Skeletal muscle satellite cell (primary cell): ENCODE measurements at regions not wholly inside any gene's neighbourhood (a gene's known extent, or its start where the extent isn't known, plus 50 kb on each side); places are given as distances from the start of the nearest gene placed in this dataset.
"Not testable (repeated sequence)": the region's sequence is repeated elsewhere in the genome, so short reads cannot be mapped to it uniquely, and the experiment has no call there.

ENCODE experiments used
- H3K27me3 ChIP-seq: 2 replicates; pipeline ENCODE4 v1.7.0; 2013; ENCODE audit warnings: low read length; ENCODE audit not compliant: control insufficient read depth, insufficient read depth
- H3K36me3 ChIP-seq: 2 replicates; pipeline ENCODE4 v1.7.0; 2013; ENCODE audit warnings: mild to moderate bottlenecking, control low read depth, low read length; ENCODE audit not compliant: insufficient read depth
- H3K4me1 ChIP-seq: 2 replicates; pipeline ENCODE4 v1.7.0; 2013; ENCODE audit warnings: low read length; ENCODE audit not compliant: control insufficient read depth, insufficient read depth
- H3K4me2 ChIP-seq: 2 replicates; pipeline ENCODE4 v1.7.0; 2013; ENCODE audit warnings: mild to moderate bottlenecking, low read length
- H3K4me3 ChIP-seq: 2 replicates; pipeline ENCODE4 v1.7.0; 2013; ENCODE audit warnings: low read length
- H3K9ac ChIP-seq: 2 replicates; pipeline ENCODE4 v1.7.0; 2013; ENCODE audit warnings: mild to moderate bottlenecking, low read depth, low read length, moderate library complexity
- H3K9me3 ChIP-seq: replicated peaks from 2 replicates; pipeline ENCODE4 v1.7.0; 2013; ENCODE audit warnings: mild to moderate bottlenecking, control low read depth, low read length

GRCh38 chr5:34190466-34190865 is 147.5 kb upstream of the C1QTNF3 start:
- H3K36me3 ChIP-seq, H3K4me2 ChIP-seq, H3K4me3 ChIP-seq, H3K27me3 ChIP-seq, H3K9ac ChIP-seq, H3K4me1 ChIP-seq, H3K9me3 ChIP-seq: not testable (repeated sequence)

- H3K36me3 ChIP-seq, H3K9me3 ChIP-seq, H3K4me1 ChIP-seq, H3K4me3 ChIP-seq, H3K9ac ChIP-seq, H3K4me2 ChIP-seq, H3K27me3 ChIP-seq: not testable (repeated sequence)
Observed at GRCh38 chr5:34191279-34191744, 148.3 kb upstream of the C1QTNF3 start.

GRCh38 chr5:34192064-34192922 is 149.3 kb upstream of the C1QTNF3 start:
- H3K27me3 ChIP-seq, H3K36me3 ChIP-seq, H3K9ac ChIP-seq, H3K9me3 ChIP-seq, H3K4me1 ChIP-seq, H3K4me3 ChIP-seq, H3K4me2 ChIP-seq: not testable (repeated sequence)

- not testable (repeated sequence) for H3K4me1 ChIP-seq, H3K4me3 ChIP-seq, H3K27me3 ChIP-seq, H3K9me3 ChIP-seq, H3K4me2 ChIP-seq, H3K36me3 ChIP-seq, H3K9ac ChIP-seq
Observed at GRCh38 chr5:34192923-34193262, 149.9 kb upstream of the C1QTNF3 start.

- H3K4me2 ChIP-seq, H3K4me3 ChIP-seq, H3K9ac ChIP-seq, H3K36me3 ChIP-seq, H3K9me3 ChIP-seq, H3K4me1 ChIP-seq, H3K27me3 ChIP-seq: not testable (repeated sequence)
Observed at GRCh38 chr5:34193297-34193696, 150.3 kb upstream of the C1QTNF3 start.

- H3K9me3 ChIP-seq, H3K4me3 ChIP-seq, H3K36me3 ChIP-seq, H3K27me3 ChIP-seq, H3K4me2 ChIP-seq, H3K9ac ChIP-seq, H3K4me1 ChIP-seq: not testable (repeated sequence)
Observed at GRCh38 chr5:34193804-34194203, 150.8 kb upstream of the C1QTNF3 start.

- not testable (repeated sequence) for H3K27me3 ChIP-seq, H3K9ac ChIP-seq, H3K9me3 ChIP-seq, H3K36me3 ChIP-seq, H3K4me2 ChIP-seq, H3K4me1 ChIP-seq, H3K4me3 ChIP-seq
Observed at GRCh38 chr5:34196091-34196490, 153.1 kb upstream of the C1QTNF3 start.

GRCh38 chr5:34205347-34205746 is 162.3 kb upstream of the C1QTNF3 start:
- H3K9me3 ChIP-seq, H3K4me1 ChIP-seq, H3K4me3 ChIP-seq, H3K27me3 ChIP-seq, H3K4me2 ChIP-seq, H3K9ac ChIP-seq, H3K36me3 ChIP-seq: not testable (repeated sequence)

GRCh38 chr5:34217386-34217785 is 174.4 kb upstream of the C1QTNF3 start:
- not testable (repeated sequence) for H3K4me1 ChIP-seq, H3K36me3 ChIP-seq, H3K4me3 ChIP-seq, H3K9me3 ChIP-seq, H3K9ac ChIP-seq, H3K4me2 ChIP-seq, H3K27me3 ChIP-seq

- H3K4me1 ChIP-seq, H3K9ac ChIP-seq, H3K36me3 ChIP-seq, H3K9me3 ChIP-seq, H3K4me3 ChIP-seq, H3K27me3 ChIP-seq, H3K4me2 ChIP-seq: not testable (repeated sequence)
Observed at GRCh38 chr5:34221329-34222073, 178.5 kb upstream of the C1QTNF3 start.

- not testable (repeated sequence) for H3K4me2 ChIP-seq, H3K4me3 ChIP-seq, H3K9me3 ChIP-seq, H3K36me3 ChIP-seq, H3K9ac ChIP-seq, H3K4me1 ChIP-seq, H3K27me3 ChIP-seq
Observed at GRCh38 chr5:34223158-34223557, 180.1 kb upstream of the C1QTNF3 start.

- not testable (repeated sequence) for H3K4me2 ChIP-seq, H3K27me3 ChIP-seq, H3K36me3 ChIP-seq, H3K9ac ChIP-seq, H3K9me3 ChIP-seq, H3K4me3 ChIP-seq, H3K4me1 ChIP-seq
Observed at GRCh38 chr5:34230402-34230801, 187.4 kb upstream of the C1QTNF3 start.
